COLO829 (cell line): ENCODE measurements at regions not wholly inside any gene's neighbourhood (a gene's known extent, or its start where the extent isn't known, plus 50 kb on each side); places are given as distances from the start of the nearest gene placed in this dataset.

Source experiments
- DNase-seq: peaks from one replicate; pipeline ENCODE4 v3.0.0; 2012; ENCODE audit warnings: low spot score

DNA sequence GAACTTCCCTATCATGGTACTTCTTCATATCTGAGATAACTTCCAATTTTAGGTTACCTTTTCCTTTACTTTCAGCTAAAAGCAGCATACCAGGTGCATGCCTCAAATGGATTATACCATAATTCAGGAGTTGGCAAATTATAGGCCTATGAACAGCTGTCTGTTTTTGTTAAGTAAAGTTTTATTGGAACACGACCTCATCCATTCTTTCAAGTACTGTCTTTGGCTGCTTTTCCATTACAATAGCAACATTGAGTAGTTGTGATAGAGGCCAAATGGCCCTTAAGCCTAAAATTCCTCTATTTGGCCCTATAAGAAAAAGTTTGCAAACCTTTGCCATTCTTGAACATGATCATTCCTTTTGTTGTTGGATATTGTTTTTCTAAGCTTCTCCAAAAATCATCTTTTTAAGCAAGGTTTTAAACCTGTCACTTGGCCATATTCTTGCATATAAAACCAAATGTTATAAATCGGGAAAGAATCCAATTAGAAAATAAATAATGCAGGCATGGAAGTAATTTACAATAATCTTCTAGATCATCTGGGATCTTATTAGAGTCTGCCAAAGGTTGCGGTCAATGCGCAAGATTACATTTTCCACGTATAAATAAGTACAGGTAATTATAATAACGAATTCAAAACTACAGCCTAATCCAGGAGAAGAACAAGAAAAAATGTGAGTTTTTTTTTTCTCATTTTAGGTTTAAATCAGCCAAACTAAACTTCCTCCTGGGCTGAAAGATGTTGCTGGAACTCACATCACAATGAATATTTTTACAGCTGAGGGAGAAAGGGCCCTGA is 226.5 kb upstream of the ANKRD55 start:
- no peak for DNase-seq

DNA sequence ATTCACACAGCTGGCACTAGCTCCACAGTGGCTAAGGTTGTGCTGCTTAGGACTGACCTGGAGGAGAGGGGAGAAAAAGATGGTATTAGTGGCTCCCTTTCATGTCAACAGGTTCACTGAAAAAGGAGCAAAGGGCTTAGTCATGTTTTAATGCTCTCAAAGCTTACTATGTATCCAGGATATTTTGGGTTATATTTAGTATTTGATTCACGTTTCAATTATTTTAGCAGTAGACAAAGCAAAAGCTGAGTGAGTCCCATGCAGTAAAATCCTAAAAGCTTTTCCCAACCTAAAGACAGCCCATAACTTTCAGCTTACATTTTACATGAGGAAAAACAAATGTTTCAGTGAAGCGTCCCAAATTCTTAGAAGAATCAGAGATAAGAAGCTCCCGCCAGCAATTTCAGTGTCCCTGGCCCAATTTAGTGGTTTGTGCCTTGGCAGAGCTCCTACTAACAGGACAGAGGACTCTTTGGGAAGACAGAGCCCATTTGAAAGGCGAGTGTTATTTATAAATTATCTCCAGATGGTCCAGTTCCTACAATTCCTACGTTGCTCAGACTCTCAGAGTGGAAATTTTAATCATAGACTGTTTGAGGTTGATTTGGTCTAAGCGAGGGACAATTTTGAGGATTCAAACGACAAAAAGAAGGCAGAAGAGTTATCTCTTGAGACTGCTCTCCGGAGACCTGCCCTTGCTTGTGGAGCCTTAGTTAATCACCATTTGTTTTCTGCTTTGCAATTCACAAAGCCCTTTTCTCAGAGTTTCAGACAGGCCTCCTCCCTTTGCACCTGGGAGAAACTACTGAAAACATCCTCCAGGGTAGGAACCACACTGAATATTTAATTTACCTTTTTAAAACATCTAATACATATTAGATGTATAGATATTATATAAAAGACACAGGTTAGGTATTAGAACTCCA is 225.0 kb upstream of the ANKRD55 start:
- DNase-seq = no peak

DNA sequence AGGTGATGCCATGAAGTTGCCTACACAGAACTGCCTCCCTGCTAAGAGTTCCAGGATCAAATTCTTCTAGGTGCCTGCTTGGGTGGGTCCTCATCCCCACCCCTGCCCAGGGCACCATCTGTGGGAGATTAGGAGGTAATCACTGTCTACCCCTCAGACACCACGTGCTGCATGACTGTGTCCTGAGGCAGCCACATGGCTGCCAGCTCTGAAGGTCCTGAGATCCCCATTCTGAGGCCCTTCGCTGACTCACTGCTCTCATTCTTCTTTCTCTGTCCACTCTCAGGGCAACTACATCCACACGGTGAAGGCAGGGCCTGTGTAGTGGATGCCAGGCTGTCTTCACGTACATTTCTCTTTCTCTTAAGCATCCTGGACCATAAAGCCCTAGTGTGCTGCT is 222.9 kb upstream of the ANKRD55 start:
- DNase-seq = no peak

DNA sequence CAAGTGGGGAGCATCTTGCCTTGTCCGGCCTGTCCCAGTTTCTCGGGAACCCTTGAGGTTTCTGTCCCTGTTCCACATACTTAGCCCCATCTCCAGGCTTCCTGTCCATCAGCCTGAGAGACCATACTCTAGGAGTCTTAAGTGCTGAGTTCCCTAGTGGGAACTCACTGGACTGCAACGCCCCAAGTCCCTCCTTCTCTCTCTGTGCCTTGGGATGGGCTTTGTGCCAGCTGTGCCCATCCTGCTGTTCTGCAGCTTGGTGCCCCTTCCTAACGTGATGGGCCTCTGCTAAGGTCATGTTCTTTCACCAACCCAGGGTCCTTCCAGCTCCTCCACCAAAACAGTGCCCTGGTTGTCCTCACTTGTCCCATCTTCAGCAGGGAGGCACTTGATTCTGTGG is 222.3 kb upstream of the ANKRD55 start:
- DNase-seq = no peak

DNA sequence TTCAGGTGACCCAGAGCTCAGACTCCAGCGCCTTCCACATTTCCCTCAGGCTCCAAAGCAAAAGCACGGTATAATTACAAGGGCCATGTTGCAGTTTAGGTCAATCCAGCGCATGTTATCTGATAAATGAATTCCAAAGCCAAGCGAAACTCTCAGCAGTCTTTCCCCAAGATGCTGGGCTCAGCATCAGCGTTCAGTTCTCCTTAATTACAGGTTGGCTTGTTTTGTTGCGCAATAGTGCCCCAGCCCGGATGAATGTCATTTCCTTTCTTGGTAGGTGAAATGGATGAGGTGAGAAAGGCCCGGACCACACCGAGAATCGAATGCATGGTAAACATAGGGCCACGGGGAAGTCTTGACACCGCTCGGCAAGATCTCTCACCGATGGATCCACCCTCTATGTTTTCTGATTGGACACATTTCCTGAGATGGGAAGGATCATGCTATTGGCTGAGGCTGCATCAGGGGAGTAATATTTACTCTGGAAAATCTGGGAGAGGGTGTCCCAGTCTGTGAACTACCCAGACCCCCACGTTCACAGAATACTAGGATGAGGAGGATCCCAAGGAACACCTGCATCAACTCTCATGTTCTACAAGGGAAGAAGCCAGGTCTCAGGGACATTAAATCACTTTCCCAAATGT is 221.2 kb upstream of the ANKRD55 start:
- DNase-seq = no peak

DNA sequence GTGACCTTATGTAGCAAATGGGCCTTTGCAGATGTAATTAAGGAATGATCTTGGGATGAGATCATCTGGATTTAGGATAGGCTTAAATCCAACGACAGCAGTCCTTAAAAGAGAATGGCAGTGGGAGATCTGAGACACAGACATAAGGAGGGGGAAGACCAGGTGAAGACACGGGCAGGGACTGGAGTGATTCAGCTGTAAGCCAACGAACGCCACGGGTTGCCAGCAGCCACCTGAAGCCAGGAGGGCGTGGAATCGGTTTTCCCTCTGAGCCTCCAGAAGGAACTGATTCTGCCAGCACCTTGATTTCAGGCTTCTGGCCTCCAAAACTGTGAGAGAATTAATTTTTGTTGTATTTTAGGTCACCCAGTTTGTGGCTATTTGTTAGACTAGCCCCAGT is 218.6 kb upstream of the ANKRD55 start:
- DNase-seq = no peak

DNA sequence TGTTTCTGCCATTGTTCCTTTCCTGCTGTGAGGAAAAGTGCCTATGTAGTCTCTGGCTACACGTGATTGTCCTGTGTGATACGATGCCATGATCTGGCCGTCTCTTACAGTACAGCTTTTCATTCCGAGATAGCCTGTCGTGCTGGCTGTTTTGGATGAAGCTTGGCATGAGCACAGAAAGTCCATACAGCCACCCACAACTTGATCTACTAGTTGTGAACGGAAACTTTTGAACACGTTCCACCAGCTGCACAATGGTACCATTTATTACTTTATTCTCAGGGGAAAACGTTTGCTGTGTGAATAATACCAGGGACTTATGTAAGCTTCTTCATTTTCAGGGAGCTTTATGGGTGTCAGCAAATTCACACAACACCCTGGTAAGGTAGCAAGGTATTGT is 217.6 kb upstream of the ANKRD55 start:
- DNase-seq = peak; percentile 78

DNA sequence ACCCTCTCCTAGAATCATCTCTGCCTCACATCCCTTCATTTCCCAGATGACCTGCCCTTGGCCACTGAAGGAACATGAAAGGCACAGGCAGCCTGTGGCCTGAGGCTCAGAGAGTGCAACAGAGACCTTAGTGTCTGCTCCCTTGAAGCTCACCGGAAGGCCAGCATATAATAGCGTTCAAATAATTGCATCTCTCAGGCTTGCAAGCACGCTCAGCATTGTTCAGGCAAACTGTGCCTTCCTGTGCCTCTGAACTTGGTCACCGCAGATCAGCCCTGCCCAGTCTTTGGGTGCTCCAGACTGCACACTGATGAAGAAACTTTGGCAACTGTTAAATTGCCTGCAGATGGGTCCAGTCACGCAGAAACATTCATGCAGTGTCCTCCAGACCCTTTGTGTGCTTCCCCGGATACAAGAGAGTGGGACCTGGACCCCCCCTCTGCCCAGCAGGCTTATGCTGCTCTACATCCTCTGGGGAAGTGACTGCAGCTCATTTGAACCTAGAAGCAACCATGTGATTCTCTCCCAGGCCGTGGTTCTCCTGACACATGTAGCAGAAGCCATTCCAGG is 216.0 kb upstream of the ANKRD55 start:
- peak; percentile 81 for DNase-seq

DNA sequence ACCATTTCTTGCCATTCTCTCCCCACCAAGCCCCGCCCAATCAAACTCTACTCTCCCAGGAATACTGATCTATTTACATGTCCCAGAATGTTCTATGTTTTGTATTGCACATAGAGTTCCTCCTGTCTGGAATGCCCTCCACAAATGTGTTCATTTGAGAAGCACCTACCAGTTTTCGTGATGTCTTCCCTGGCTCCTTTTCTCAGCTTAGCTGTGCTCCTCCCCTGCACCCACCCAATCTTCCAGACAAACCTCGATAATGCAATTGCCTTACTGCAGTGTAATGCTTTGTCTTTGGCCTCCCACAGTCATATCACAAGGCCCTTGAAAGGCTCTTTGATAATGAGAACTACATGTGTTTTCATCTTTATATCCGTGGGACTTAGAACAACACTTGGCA is 214.5 kb upstream of the ANKRD55 start:
- no peak for DNase-seq

DNA sequence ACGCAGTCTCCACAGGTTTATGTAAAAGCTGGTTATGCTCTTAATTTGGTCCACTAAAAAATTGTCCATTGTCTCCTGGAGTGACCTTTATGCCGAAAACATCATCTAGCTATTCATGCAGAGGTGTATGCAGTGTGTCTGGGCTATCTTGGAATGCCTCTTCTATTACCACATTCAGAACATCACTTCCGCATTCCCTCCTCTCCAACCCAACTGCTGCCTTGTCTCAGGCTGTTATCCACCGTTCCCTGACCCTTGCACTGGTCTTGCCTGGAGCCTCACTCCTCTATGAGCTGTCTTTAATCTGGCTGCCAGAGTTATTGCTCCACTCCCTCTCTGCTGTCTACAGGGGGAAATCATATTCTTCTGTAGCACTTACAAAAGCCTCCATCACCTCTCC is 214.1 kb upstream of the ANKRD55 start:
- no peak for DNase-seq

DNA sequence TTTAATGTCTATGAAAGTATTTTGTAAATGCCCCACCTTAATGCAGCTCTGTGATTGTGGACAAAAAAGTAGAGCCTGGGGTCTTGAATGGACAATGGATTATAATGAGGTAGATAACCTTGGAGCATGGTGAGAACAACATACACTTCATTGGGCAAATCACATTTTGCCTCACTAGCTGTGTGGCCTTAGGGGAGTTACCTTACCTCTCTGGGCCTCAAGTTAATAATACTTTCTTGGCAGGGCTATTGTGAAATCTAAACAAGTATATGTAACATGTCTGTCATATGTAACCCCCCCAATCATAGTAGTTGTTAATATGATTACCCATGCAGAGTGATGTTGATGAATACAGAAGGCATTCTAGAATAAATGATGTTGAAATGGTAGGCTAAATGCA is 213.6 kb upstream of the ANKRD55 start:
- no peak for DNase-seq

DNA sequence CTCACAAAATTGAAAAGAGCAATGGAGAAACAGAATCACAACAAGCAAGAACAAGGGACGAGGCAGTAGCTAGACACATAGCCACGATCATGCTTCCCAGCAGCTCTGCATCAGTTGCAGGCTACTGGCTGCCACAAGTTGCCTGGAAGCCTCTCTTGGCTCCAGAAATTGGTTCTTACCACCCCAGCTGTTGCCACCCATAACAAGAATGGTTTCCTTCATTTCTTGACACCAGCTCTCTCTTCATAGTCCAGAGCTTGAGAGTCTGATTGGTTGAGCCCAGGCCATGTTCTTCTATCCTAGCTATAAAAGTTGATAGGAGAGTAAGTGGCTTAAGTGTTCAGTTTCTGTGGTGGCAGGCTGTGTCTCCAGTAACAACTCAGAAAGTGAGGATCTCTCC is 210.7 kb upstream of the ANKRD55 start:
- no peak for DNase-seq

DNA sequence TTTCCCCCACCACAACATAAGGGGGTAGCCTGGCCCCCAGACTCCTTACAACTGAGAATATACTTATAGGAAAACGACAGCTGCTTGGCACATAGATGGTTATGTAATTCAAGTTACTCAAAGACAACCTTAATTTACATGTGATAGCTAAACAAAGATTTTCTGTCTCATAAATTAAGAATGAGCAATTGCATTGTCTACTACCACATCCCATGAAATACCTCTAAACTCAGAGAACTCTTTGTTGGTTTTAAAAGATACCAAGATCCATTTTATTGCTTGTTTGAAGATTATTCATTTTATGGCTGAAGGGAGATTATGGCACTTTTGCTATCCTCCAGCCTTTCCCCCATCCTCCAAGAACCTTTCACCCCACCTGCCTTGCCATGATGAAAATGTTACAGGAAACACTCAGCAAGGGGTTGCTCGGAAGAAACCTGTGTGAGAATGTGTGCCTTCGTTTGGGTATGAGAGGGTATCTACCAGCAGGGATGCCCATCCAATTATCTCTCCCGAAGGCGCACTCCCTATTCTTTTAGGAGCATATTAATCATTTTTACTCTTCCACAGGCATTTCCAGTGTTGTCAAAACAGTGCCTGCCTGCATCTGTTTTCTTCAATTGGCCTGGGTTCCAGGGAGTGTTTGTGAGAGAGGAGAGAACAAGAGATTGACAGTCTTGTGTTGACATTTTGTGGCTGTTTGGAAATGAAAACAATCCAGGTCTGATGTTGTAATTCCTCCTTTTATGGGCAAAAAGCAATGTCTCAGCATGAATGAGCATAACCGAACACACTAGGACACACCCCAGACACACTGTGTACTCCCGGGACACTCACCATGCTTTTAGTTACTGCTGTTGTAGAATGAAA is 208.0 kb upstream of the ANKRD55 start:
- DNase-seq = no peak

DNA sequence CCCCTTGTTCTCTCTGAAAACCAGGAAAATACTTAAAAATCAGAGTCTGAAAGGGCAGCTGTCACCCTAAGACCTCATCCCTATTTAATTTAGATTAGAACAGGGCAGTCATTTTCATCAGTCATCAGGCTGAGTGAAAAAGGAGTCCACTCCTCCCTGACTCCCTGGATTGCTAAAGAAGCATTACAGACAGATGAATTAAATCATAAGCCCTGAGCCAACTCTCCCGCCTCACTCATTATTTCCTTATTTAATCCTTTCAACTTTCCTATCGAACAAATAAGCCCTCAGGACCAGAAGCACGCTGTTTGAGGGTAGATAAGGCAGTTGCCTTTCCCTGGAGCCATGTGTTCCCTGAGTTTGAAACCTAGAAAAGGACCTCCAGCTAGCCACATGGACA is 201.9 kb upstream of the ANKRD55 start:
- DNase-seq = no peak

DNA sequence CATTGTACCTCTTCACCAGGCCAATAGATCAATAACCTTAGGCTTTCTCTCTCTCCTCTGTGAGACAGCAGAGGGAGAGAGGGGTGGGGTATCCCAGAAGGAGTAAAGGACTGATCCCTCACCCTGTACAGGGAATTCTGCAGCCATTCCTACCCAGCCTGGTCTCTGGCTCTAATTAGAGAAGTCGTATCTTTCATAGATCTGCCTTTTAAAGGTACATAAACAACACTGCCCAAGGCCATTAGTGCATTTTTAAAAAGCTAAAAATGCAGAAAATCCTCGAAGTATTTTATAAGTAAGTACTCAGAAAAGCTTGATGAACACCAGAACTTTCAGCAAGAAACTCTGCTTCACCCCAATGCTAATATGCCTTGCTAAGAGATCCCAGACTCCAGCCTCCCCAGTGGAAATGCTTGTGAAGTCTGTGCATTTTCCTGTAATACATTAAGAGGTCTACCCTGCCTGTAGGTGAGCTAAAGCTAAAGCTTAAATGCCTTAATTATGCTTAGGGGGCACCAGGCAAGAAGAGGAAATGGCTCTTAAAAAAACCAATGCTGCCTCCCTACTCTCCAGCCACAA is 200.0 kb upstream of the ANKRD55 start:
- DNase-seq = no peak

DNA sequence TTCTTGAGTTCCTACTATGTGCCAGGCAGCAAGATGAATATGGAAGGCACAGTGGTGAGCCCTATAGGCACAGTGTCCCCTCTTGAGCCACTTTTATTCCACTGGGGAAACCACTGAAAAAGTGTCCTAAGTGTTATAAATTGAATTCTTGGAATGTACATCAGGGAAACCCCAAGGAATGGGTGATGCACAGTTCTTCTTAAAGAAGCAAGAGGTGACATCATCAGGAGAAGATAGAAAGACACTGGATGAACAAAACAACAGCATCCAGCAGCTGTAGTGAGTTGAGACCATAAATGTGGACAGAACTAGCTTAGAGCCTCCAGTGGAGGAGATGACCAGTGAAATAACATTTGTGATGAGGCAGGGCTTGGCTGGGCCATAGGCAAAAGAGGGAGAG is 199.2 kb upstream of the ANKRD55 start:
- no peak for DNase-seq

DNA sequence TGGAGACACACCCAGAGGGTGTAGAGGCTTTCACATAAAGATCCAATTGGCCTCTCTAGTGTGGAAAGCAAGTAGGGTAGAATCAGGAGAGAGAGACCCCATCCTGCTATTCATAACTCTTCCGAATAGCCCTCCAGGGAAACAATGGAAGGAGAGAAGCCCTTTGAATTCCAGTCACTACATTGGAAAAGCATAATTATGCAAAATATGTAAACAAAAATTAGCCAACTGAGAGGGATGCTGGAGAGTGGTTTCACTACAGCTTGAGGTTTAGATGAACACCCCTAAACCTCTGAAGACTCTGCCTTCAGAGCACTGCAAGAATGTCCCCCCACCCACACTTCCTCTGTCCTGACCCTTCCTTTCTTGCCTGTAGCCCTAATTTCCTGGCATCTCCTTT is 197.3 kb upstream of the ANKRD55 start:
- no peak for DNase-seq

DNA sequence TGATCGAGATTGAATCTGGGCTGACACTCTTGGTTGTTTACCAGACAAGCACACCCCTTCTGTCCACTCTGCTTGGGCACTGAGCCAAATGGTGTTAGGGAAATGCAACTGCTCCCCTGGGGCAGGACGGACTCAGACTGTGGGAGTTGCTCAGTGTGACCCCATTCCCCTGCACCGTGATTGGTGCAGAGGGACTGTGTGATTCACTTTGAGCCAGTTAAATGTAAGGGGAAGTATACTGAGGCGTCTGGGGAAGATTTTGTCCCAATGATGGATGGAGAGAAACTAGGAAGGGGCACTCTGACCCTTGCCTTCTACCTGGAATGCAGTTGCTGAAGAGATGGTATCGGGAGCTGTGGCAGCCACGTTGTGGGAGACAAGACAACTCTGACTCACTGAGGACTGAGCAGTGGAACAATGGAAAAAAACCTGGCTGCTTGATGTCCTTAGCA is 196.0 kb upstream of the ANKRD55 start:
- DNase-seq = no peak

DNA sequence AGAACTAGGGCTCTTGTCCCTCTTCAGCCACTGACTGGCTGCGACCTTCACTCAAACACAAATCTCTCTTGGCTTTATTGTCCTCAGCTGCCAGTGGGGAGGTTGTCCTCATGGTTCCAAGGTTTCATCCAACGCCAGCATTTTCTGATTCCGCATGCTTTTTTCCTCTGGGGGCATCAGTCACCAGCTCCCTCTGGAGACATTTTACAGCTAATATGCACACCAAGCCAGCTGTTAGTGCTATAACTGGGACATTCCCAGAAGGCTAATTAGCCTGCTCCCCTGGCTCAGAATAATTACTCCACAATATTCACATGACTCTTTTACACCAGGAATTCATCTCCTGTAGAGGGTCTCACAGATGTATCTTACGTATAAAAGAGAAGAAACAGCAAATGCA is 193.6 kb upstream of the ANKRD55 start:
- no peak for DNase-seq

DNA sequence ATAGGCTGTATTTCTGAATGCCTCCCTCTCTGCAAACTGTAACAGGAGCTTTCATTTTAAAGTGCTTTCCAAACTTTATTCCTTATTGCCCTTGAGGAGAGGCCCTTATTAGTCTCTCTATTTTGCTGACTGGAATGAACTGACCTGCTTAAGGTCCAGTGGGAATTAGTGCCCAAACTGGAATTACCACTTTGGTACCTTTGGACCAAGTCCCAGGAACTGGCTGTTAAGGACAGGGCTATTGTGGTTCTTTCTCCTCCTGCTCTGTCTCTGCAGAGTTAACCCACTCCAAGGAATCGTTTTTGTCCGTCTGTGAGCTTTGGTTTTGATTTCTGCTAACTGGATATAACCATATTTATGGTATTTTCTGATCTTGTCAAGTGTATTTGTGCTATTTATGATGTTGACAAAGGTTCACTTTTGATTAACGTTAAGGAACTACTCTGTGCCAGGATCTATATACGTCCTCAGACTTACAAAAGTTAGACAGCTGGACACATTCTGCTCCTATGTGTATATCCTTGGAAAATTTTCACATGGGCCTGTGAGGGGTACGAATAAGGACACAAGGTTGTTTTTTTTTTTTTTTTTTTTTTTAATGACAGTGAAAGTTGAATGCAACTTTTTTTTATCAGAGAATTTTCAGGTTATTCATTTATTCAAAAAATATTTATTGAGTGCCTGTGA is 189.1 kb upstream of the ANKRD55 start:
- no peak for DNase-seq
